Mesendoderm (in vitro differentiated cells): ENCODE measurements at regions not wholly inside any gene's neighbourhood (a gene's known extent, or its start where the extent isn't known, plus 50 kb on each side); places are given as distances from the start of the nearest gene placed in this dataset.
"Not testable (repeated sequence)": the region's sequence is repeated elsewhere in the genome, so short reads cannot be mapped to it uniquely, and the experiment has no call there.

Source experiments
- DNase-seq: peaks from one replicate; pipeline ENCODE4 v3.0.0; 2013
- H2AK5ac ChIP-seq: 2 replicates; pipeline ENCODE4 v1.6.1; 2013; ENCODE audit warnings: low read length, inconsistent platforms
- H2BK120ac ChIP-seq: 2 replicates; pipeline ENCODE4 v1.6.1; 2013; ENCODE audit warnings: low read depth, mild to moderate bottlenecking, low read length, moderate library complexity, mixed read lengths
- H2BK15ac ChIP-seq: replicated peaks from 2 replicates; pipeline ENCODE4 v1.6.1; 2013; ENCODE audit warnings: low read depth, mild to moderate bottlenecking, moderate library complexity
- H2BK5ac ChIP-seq: 2 replicates; pipeline ENCODE4 v1.6.1; 2013; ENCODE audit warnings: low read length, inconsistent platforms
- H3K18ac ChIP-seq: 2 replicates; pipeline ENCODE4 v1.6.1; 2013; ENCODE audit warnings: mild to moderate bottlenecking, low read length, mixed read lengths
- H3K23ac ChIP-seq: one replicate; pipeline ENCODE4 v1.6.1; 2013; ENCODE audit warnings: low read length
- H3K27ac ChIP-seq: 2 replicates; pipeline ENCODE4 v1.5.1; 2013; ENCODE audit warnings: low read depth, mild to moderate bottlenecking, inconsistent platforms, low read length, moderate library complexity
- H3K27me3 ChIP-seq: 2 replicates; pipeline ENCODE4 v1.6.1; 2013; ENCODE audit warnings: low read length, control low read depth, mild to moderate bottlenecking, inconsistent platforms; ENCODE audit not compliant: insufficient read depth, poor library complexity
- H3K36me3 ChIP-seq: 2 replicates; pipeline ENCODE4 v1.6.1; 2013; ENCODE audit warnings: low read length, inconsistent platforms; ENCODE audit not compliant: control insufficient read depth, insufficient read depth
- H3K4ac ChIP-seq: one replicate; pipeline ENCODE4 v1.6.1; 2013; ENCODE audit warnings: low read depth, mild to moderate bottlenecking, low read length, moderate library complexity
- H3K4me1 ChIP-seq: 2 replicates; pipeline ENCODE4 v1.6.1; 2013; ENCODE audit warnings: low read depth, low read length, inconsistent platforms; ENCODE audit not compliant: control insufficient read depth
- H3K4me2 ChIP-seq: 2 replicates; pipeline ENCODE4 v1.6.1; 2013; ENCODE audit warnings: low read length
- H3K4me3 ChIP-seq: 2 replicates; pipeline ENCODE4 v1.5.1; 2013; ENCODE audit warnings: mild to moderate bottlenecking, low read length
- H3K56ac ChIP-seq: one replicate; pipeline ENCODE4 v1.6.1; 2013; ENCODE audit warnings: low read length
- H3K79me1 ChIP-seq: 2 replicates; pipeline ENCODE4 v1.6.1; 2013; ENCODE audit warnings: low read length, inconsistent platforms
- H3K79me2 ChIP-seq: 2 replicates; pipeline ENCODE4 v1.6.1; 2013; ENCODE audit warnings: mild to moderate bottlenecking, low read length; ENCODE audit not compliant: control insufficient read depth, insufficient read depth
- H3K9ac ChIP-seq: 2 replicates; pipeline ENCODE4 v1.6.1; 2013; ENCODE audit warnings: low read length, inconsistent platforms
- H4K5ac ChIP-seq: one replicate; pipeline ENCODE4 v1.6.1; 2013; ENCODE audit warnings: low read length
- H4K8ac ChIP-seq: one replicate; pipeline ENCODE4 v1.6.1; 2013; ENCODE audit warnings: low read depth, mild to moderate bottlenecking, control low read depth, low read length, moderate library complexity
- WGBS: extraction: QIAGEN DNeasy Blood & Tissue Kit; methylation state at CpG from one replicate; pipeline ENCODE4 v1.1.7; 2013; ENCODE audit warnings: low lambda C conversion rate, missing lambda C conversion rate; ENCODE audit not compliant: insufficient coverage; ENCODE audit errors: extremely low coverage; 5-methylcytosine and 5-hydroxymethylcytosine counted together

GRCh38 chr5:67547682-67548081, 351.1 kb upstream of the CD180 start:
- Histone ChIP-seq H3K4ac (no peak overlapping the region), H2BK5ac (no peak overlapping the region), H3K79me2 (no peaks in the 10 kb centered on the region), H3K56ac (no peak overlapping the region), H3K4me3 (no peak overlapping the region), H2BK120ac (no peak overlapping the region), H3K27ac (no peak overlapping the region), H3K36me3 (no peaks in the 10 kb centered on the region), H3K18ac (no peak overlapping the region), H3K23ac (no peak overlapping the region), H4K8ac (no peak overlapping the region), H3K79me1 (no peaks in the 10 kb centered on the region), H3K27me3 (no peaks in the 10 kb centered on the region), H3K4me1 (no peaks in the 10 kb centered on the region), H2BK15ac (no peak overlapping the region), H4K5ac (no peak overlapping the region), H3K9ac (no peak overlapping the region), H2AK5ac (no peak overlapping the region), H3K4me2 (no peak overlapping the region)
- WGBS, result no CpG with 5 or more reads among the region's 1 CpG
- DNase-seq, result no peak

GRCh38 chr5:67544942-67545341, 348.3 kb upstream of the CD180 start:
- H2BK120ac ChIP-seq, H3K4me2 ChIP-seq, H3K36me3 ChIP-seq, H3K27ac ChIP-seq, H3K27me3 ChIP-seq, H3K23ac ChIP-seq, H3K4me1 ChIP-seq, DNase-seq, H3K4me3 ChIP-seq, H3K56ac ChIP-seq, H3K18ac ChIP-seq, H3K79me1 ChIP-seq, H2BK5ac ChIP-seq, H4K8ac ChIP-seq, H4K5ac ChIP-seq, H3K79me2 ChIP-seq, H3K9ac ChIP-seq, H2BK15ac ChIP-seq, H3K4ac ChIP-seq, H2AK5ac ChIP-seq: not testable (repeated sequence)

GRCh38 chr5:67543720-67544270, 347.2 kb upstream of the CD180 start:
- Histone ChIP-seq H2BK120ac (no peak overlapping the region), H3K79me2 (no peaks in the 10 kb centered on the region), H3K56ac (no peak overlapping the region), H3K79me1 (no peaks in the 10 kb centered on the region), H3K4me3 (no peak overlapping the region), H3K4me1 (no peaks in the 10 kb centered on the region), H4K5ac (no peak overlapping the region), H2BK5ac (no peak overlapping the region), H3K27me3 (no peaks in the 10 kb centered on the region), H3K36me3 (no peaks in the 10 kb centered on the region), H2AK5ac (no peak overlapping the region), H3K18ac (no peak overlapping the region), H3K9ac (no peak overlapping the region), H2BK15ac (no peak overlapping the region), H4K8ac (no peak overlapping the region), H3K23ac (no peak overlapping the region), H3K27ac (no peak overlapping the region), H3K4me2 (no peak overlapping the region), H3K4ac (no peak overlapping the region)
- no peak for DNase-seq
- no CpG with 5 or more reads among the region's 5 CpGs for WGBS

- Histone ChIP-seq H4K8ac (no peak overlapping the region), H3K79me1 (no peaks in the 10 kb centered on the region), H3K79me2 (no peaks in the 10 kb centered on the region), H2BK15ac (no peak overlapping the region), H3K9ac (no peak overlapping the region), H3K4me3 (no peak overlapping the region), H3K56ac (no peak overlapping the region), H3K4me2 (no peak overlapping the region), H3K4ac (no peak overlapping the region), H4K5ac (no peak overlapping the region), H3K27ac (no peak overlapping the region), H3K23ac (no peak overlapping the region), H3K18ac (no peak overlapping the region), H3K4me1 (no peaks in the 10 kb centered on the region), H2BK5ac (no peak overlapping the region), H3K27me3 (no peaks in the 10 kb centered on the region), H2BK120ac (no peak overlapping the region), H3K36me3 (no peaks in the 10 kb centered on the region), H2AK5ac (no peak overlapping the region)
- DNase-seq, result no peak
- WGBS, result no CpG with 5 or more reads among the region's 3 CpGs
These were observed 345.9 kb upstream of the CD180 start for GRCh38 chr5:67542479-67542878.

DNA sequence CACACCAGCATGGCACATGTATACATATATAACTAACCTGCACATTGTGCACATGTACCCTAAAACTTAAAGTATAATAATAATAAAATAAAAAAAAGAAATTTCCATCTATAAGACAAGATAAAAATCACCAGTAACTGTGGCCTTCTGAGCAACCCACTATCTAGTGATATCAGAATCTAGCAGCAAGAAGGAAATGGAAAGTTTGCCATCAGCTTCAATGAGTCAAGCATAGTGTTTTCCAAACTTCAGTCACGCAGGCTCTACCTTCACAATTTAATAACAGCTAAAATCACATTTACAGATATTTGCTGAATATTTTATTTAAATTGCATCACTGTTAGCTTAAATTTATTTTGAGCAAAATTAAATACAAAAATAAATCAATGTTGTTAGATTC, 345.3 kb upstream of the CD180 start:
- Histone ChIP-seq H3K4me1 (no peaks in the 10 kb centered on the region), H2AK5ac (no peak overlapping the region), H3K18ac (no peak overlapping the region), H3K79me2 (no peaks in the 10 kb centered on the region), H3K4me3 (no peak overlapping the region), H3K23ac (no peak overlapping the region), H2BK120ac (no peak overlapping the region), H2BK15ac (no peak overlapping the region), H3K36me3 (no peaks in the 10 kb centered on the region), H4K5ac (no peak overlapping the region), H3K27me3 (no peaks in the 10 kb centered on the region), H4K8ac (no peak overlapping the region), H3K56ac (no peak overlapping the region), H3K4ac (no peak overlapping the region), H3K79me1 (no peaks in the 10 kb centered on the region), H3K4me2 (no peak overlapping the region), H3K9ac (no peak overlapping the region), H2BK5ac (no peak overlapping the region), H3K27ac (no peak overlapping the region)
- no CpG with 5 or more reads among the region's 1 CpG for WGBS
- DNase-seq, result no peak

GRCh38 chr5:67538855-67539506, 342.4 kb upstream of the CD180 start:
- Histone ChIP-seq H4K5ac (no peak overlapping the region), H3K4me3 (no peak overlapping the region), H2BK120ac (no peak overlapping the region), H3K4me1 (no peaks in the 10 kb centered on the region), H2BK15ac (no peak overlapping the region), H3K18ac (no peak overlapping the region), H3K79me1 (no peaks in the 10 kb centered on the region), H3K27me3 (no peaks in the 10 kb centered on the region), H2BK5ac (no peak overlapping the region), H3K56ac (no peak overlapping the region), H3K36me3 (no peaks in the 10 kb centered on the region), H3K4ac (no peak overlapping the region), H2AK5ac (no peak overlapping the region), H3K23ac (no peak overlapping the region), H3K27ac (no peak overlapping the region), H3K9ac (no peak overlapping the region), H3K4me2 (no peak overlapping the region), H4K8ac (no peak overlapping the region), H3K79me2 (no peaks in the 10 kb centered on the region)
- 100% methylated on average over 1 of the region's 2 CpGs for WGBS
- no peak for DNase-seq
